Testis (tissue), 2 donors: ENCODE measurements at regions not wholly inside any gene's neighbourhood (a gene's known extent, or its start where the extent isn't known, plus 50 kb on each side); places are given as distances from the start of the nearest gene placed in this dataset.

Source experiments
- DNase-seq: peaks from one replicate; pipeline ENCODE4 v3.0.0-alpha.2; 2019
- H3K27ac ChIP-seq, 2 donors: fragments of 200-600 bp; sonication (generic); one replicate each; pipeline ENCODE4 v1.5.1; 2019
- H3K27me3 ChIP-seq: fragments of 200-600 bp; sonication (generic); one replicate; pipeline ENCODE4 v1.5.1; 2019
- H3K36me3 ChIP-seq: fragments of 200-600 bp; sonication (generic); one replicate; pipeline ENCODE4 v1.5.1; 2017; ENCODE audit warnings: low read depth; ENCODE audit errors: missing control alignments
- H3K4me1 ChIP-seq: fragments of 200-600 bp; sonication (generic); one replicate; pipeline ENCODE4 v1.5.1; 2019
- H3K4me3 ChIP-seq, 2 donors: fragments of 200-600 bp; sonication (generic); one replicate each; pipeline ENCODE4 v1.5.1; 2017 to 2019
- H3K9me3 ChIP-seq: fragments of 200-600 bp; sonication (generic); one replicate; pipeline ENCODE4 v1.5.1; 2017
- CTCF ChIP-seq, 3 experiments: fragments of 450-650 bp in 2 of 3; fragments of 200-600 bp in 1 of 3; sonication (generic) in 1 of 3; IDR thresholded peaks; one replicate each; pipeline ENCODE4 v1.5.1; 2016 to 2019; ENCODE audit warnings: antibody characterized with exemption in 3 of 3, mild to moderate bottlenecking in 2 of 3, moderate library complexity in 1 of 3
- POLR2A ChIP-seq: fragments of 450-650 bp; IDR thresholded peaks from one replicate; pipeline ENCODE4 v1.6.1; 2017; ENCODE audit warnings: antibody characterized with exemption, mild to moderate bottlenecking, moderate library complexity
- WGBS, 2 donors: methylation state at CpG; one replicate each; pipeline ENCODE4 v1.1.5; 2018; 5-methylcytosine and 5-hydroxymethylcytosine counted together
- intact Hi-C: fragments of 100-400 bp; cut with DNase I; formaldehyde crosslinking; loops from one replicate; pipeline ENCODE4 v1.15.1; 2023; ENCODE audit warnings: low total_unique reads

- intact Hi-C loops: no loop called here
- DNase-seq: no peak
- 56 to 60% methylated on average over 6 of the region's 6 CpGs for WGBS, 2 donors
- H3K4me3 ChIP-seq: no peak overlapping the region
- TF ChIP-seq CTCF (IDR thresholded peaks at IDR 0.05): no peak
- TF ChIP-seq POLR2A: no peak
- H3K9me3 ChIP-seq: no peaks in the 10 kb centered on the region
- H3K27ac ChIP-seq: no peak overlapping the region
- H3K27me3 ChIP-seq: no peaks in the 10 kb centered on the region
- H3K36me3 ChIP-seq: no peaks in the 10 kb centered on the region
- no peaks in the 10 kb centered on the region for H3K4me1 ChIP-seq
Measured at GRCh38 chr20:60760256-60761000, 491.6 kb upstream of the CDH4 start.

DNA sequence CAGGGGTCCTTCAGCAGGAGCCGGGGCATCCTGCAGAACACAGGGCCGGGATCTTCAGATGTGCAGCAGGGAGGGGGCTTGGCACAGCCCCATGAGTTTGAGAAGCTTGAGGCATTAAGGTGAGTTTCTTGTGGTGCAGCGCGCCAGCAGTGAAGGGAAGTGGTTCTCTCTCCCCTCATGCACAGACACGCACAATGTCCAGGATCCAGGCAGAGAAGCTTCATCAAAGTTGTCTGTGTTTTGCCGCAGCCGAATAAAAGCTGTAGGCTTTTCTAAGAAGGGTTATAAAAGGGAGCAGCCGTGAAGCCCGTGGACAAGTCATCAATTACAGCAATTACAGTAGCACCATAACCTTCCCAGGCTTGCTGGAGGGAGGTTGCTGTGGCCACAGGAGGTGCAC is 491.0 kb upstream of the CDH4 start:
- WGBS, 2 donors: 60 to 72% methylated on average over 9 of the region's 9 CpGs
- DNase-seq: no peak
- Histone ChIP-seq H3K4me3 (no peak overlapping the region), H3K27ac (no peak overlapping the region), H3K9me3 (no peaks in the 10 kb centered on the region), H3K36me3 (no peaks in the 10 kb centered on the region), H3K27me3 (no peaks in the 10 kb centered on the region), H3K4me1 (no peaks in the 10 kb centered on the region)
- TF ChIP-seq POLR2A: no peak
- no peak for TF ChIP-seq CTCF (IDR thresholded peaks at IDR 0.05)
- intact Hi-C loops: no loop called here

GRCh38 chr20:60762386-60762785 is 489.7 kb upstream of the CDH4 start:
- 95 to 98% methylated on average over 6 of the region's 6 CpGs for WGBS, 2 donors
- intact Hi-C loops: no loop called here
- TF ChIP-seq CTCF (IDR thresholded peaks at IDR 0.05): no peak
- no peak for TF ChIP-seq POLR2A
- Histone ChIP-seq H3K4me1 (no peaks in the 10 kb centered on the region), H3K27me3 (no peaks in the 10 kb centered on the region), H3K27ac (no peak overlapping the region), H3K9me3 (no peaks in the 10 kb centered on the region), H3K4me3 (no peak overlapping the region), H3K36me3 (no peaks in the 10 kb centered on the region)
- DNase-seq: no peak

DNA sequence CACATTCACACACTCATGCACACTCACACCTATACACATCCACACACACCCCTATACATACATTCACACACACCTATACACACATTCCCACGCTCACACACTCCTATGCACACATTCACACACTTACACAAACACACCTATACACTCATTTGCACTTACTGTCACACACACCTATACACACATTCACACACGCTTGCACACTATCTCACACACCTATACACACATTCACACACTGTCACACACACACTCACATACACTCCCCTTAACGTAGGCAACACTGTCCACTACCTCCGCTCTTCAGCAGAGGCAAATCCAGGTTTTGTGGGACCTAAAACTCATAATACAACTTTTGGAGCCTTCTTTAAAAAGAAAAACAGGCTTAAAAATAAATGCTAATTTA is 487.7 kb upstream of the CDH4 start:
- 72 to 85% methylated on average over 4 of the region's 4 CpGs for WGBS, 2 donors
- no peak for TF ChIP-seq POLR2A
- no peak for TF ChIP-seq CTCF (IDR thresholded peaks at IDR 0.05)
- Histone ChIP-seq H3K4me1 (no peaks in the 10 kb centered on the region), H3K27me3 (no peaks in the 10 kb centered on the region), H3K27ac (no peak overlapping the region), H3K9me3 (no peaks in the 10 kb centered on the region), H3K4me3 (no peak overlapping the region), H3K36me3 (no peaks in the 10 kb centered on the region)
- intact Hi-C loops: no loop called here
- no peak for DNase-seq

GRCh38 chr20:60764771-60765170 is 487.3 kb upstream of the CDH4 start:
- Histone ChIP-seq H3K36me3 (no peaks in the 10 kb centered on the region), H3K4me1 (no peaks in the 10 kb centered on the region), H3K4me3 (no peak overlapping the region), H3K27me3 (no peaks in the 10 kb centered on the region), H3K9me3 (no peaks in the 10 kb centered on the region), H3K27ac (no peak overlapping the region)
- intact Hi-C loops: no loop called here
- no peak for DNase-seq
- no peak for TF ChIP-seq POLR2A
- no peak for TF ChIP-seq CTCF (IDR thresholded peaks at IDR 0.05)
- 75 to 86% methylated on average over 9 of the region's 9 CpGs for WGBS, 2 donors
